ENCODE measurements at regions not wholly inside any gene's neighbourhood (a gene's known extent, or its start where the extent isn't known, plus 50 kb on each side); places are given as distances from the start of the nearest gene placed in this dataset.

GRCh38 chr18:37956020-37956419 is 390.4 kb upstream of the CELF4 start:
- TF ChIP-seq CREB1 (IDR thresholded peaks at IDR 0.05) (no peak), POLR2AphosphoS5 (IDR thresholded peaks at IDR 0.05; ENCODE audit: low read depth, low read length) (no peak), POLR2A (IDR thresholded peaks at IDR 0.05; ENCODE audit: control extremely low read depth in 1 of 2, low read depth in 2 of 2, low read length in 2 of 2) (no peak)

All from H1 (cell line).